G401.6 (cell line): ENCODE measurements at regions not wholly inside any gene's neighbourhood (a gene's known extent, or its start where the extent isn't known, plus 50 kb on each side); places are given as distances from the start of the nearest gene placed in this dataset.
"Not testable (repeated sequence)": the region's sequence is repeated elsewhere in the genome, so short reads cannot be mapped to it uniquely, and the experiment has no call there.

Experiments used
- FAIRE-seq: peaks from 2 replicates; lab custom pipeline; 2012; peaks lifted over from hg19 to GRCh38; lab: Jason Lieb, UNC

GRCh38 chr11:25159341-25159740 is 662.5 kb downstream of the LUZP2 start:
- FAIRE-seq = no peak

GRCh38 chr11:25163421-25163820 is 666.6 kb downstream of the LUZP2 start:
- FAIRE-seq = no peak

- FAIRE-seq = no peak
Measured at GRCh38 chr11:25180187-25180586, 683.3 kb downstream of the LUZP2 start.

DNA sequence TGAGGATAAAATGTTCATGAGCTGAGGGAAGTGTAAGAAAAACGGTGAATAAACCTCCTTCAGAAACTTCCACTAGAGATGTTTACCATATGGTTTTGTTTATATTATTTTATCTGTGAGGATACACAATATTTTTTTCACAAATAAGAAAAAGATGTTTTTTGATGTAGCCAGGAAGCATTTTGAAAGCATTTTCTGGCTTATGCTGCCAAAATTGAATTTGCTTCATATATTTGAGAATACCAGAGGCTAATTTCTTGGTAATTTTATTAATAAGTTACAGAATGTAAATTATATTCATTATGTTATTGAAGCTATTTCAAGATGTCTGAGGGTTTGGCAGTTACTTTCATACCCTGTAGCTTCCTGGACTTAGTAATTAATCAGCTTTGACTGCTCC is 686.6 kb downstream of the LUZP2 start:
- FAIRE-seq = no peak

DNA sequence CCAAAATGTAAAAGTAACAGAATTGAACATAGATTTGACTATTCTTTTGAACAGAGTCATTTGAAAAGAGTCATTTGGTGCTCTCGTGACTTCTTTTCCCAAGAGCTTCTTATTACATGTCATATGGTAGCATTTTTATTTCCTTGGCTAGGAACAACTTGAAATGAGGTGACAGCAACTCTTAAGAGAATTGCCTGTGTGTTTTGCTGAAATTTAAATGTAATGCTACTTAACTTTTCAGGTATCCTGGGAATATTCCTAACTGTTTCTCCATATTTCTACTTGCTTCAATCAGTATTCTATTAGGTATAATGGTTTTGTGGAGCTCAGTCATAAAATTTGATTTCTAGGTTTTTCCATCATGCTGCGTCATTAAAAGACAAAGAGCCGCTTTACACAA is 700.7 kb downstream of the LUZP2 start:
- FAIRE-seq = no peak

- no peak for FAIRE-seq
Measured at GRCh38 chr11:25198704-25199103, 701.9 kb downstream of the LUZP2 start.

GRCh38 chr11:25200925-25201324 is 704.1 kb downstream of the LUZP2 start:
- no peak for FAIRE-seq

- no peak for FAIRE-seq
Measured at GRCh38 chr11:25206762-25207161, 709.9 kb downstream of the LUZP2 start.

GRCh38 chr11:25211635-25212254 is 714.9 kb downstream of the LUZP2 start:
- FAIRE-seq = no peak

- FAIRE-seq = no peak
Measured at GRCh38 chr11:25214535-25215176, 717.8 kb downstream of the LUZP2 start.

DNA sequence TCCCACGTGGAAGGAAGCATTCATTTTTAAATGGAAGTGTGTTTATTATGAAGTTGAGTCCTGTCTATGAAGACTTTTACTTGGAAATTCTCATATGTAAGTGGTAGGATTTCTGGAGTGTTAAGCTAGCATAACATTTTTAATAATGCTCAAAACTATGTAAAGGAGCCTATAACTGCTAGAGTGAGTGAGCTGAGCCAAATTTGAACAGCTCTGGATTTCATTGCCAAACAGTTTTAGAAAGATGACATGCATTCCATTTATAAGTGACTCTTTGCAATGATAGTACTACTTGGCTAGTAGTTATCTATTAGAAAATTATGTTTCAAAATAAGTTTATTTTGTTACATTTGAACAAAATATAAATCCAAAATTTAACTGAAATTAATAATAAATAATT is 721.2 kb downstream of the LUZP2 start:
- FAIRE-seq = no peak

- no peak for FAIRE-seq
Measured at GRCh38 chr11:25225078-25225477, 728.2 kb downstream of the LUZP2 start.

DNA sequence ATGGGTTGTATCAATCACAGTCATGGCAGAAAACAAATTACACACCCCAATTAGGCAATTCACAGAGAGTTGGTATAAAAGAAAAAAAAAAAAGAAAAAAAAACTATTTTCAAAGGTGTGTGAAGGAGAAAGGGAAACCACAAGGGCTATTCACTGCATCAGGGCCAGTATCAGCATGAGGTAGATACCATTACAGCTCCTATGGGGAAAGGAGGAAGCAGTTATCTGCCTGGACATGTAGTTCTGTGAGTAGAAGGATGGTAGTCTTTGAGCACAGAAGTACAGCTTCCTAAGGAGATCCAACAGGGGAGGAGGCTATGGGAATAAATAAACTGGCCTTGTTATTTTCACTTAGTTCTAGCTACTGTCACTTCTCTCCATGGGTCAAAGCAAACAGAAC is 746.1 kb downstream of the LUZP2 start:
- FAIRE-seq = no peak

GRCh38 chr11:25244126-25244525 is 747.3 kb downstream of the LUZP2 start:
- FAIRE-seq = no peak

DNA sequence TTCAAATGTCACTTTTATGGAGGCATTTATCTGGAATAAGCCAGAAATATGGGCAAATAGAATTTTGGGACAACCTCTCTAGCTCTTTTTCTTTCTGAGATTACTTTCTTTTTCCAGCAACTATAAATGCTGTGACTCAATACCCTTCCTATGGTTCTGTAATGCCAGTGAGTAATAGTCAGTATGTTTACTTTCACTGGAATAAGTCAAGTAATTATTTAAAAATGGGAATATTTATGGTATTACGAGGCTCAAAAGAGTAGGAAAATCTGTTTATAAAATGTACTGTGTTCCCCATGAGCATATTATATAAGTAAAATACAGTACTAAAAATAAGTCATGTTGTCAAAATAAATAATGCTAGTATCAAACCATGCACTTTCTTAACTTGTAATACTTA is 750.5 kb downstream of the LUZP2 start:
- FAIRE-seq = no peak

GRCh38 chr11:25252854-25253253 is 756.0 kb downstream of the LUZP2 start:
- FAIRE-seq = no peak

- not testable (repeated sequence) for FAIRE-seq
Measured at GRCh38 chr11:25263861-25264260, 767.0 kb downstream of the LUZP2 start.

GRCh38 chr11:25271301-25271700 is 774.4 kb downstream of the LUZP2 start:
- no peak for FAIRE-seq

DNA sequence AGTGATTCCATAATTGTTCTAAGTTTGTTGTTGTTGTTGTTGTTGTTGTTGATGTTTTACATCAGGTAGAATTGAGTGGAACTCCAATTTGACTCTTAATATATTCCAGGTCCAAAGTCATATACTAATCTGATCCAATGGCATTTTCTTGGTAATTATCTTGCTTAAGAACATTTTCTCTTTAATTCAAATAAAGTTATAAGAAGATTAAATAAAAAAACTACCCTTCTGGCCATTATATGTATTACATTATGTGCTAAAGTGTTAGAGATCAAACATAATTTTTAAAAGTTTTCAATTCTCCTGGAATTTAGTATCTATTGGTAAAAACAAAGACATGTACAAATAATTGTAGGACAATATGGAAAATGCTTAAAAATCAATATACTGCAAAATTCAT is 775.4 kb downstream of the LUZP2 start:
- no peak for FAIRE-seq

- FAIRE-seq = not testable (repeated sequence)
Measured at GRCh38 chr11:25280821-25281220, 784.0 kb downstream of the LUZP2 start.

DNA sequence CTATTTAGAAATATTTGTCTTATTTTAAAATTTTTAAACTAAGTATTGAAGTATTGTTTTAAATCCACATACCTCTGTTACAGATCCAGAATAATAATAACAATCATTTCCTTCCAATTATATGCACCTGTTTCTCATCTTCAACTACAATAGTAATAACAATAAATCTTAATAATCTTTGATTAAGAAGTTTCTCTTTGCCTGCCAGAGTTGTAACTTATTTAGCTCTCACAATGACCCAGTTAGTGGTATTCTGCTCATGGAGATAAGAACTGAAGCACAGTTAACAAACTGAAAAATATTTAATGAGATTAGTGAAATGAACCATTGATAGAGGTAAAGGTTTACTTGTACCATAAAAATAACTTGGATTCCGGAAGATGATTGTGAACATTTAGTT is 796.3 kb downstream of the LUZP2 start:
- FAIRE-seq = no peak

DNA sequence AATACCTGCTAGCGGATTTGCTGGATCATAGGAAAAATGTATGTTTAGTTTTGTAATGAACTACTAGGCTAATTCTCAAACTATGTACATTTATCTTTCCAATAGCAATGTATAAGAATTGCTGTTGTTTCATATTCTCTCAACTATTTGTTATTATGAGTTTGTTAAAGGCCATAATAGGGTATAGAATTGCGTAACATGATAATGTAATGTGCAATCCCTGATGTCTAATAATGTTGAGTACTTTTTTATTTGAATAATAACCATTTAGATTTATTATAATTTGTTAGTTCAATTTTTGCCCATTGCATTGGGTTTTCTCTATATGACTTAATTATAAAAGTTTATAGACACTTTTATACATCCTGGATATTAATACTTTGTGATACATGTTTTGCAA is 801.6 kb downstream of the LUZP2 start:
- no peak for FAIRE-seq

DNA sequence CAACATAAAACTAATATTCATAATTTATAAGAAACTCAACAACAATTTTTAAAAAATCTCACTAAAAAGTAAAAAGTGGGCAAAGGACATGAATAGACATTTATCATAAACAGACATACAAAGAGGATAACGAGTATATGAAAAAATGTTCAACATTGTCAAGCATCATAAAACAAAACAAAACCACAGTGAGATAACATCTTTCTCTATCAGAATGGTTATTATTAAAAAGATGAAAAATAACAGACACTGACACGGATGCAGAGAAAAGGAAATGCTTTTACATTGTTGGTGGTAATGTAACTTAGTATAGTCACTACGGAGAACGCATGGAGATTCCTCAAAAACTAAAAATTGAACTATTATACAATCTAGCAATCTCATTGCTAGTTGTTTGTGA is 813.0 kb downstream of the LUZP2 start:
- FAIRE-seq = no peak

DNA sequence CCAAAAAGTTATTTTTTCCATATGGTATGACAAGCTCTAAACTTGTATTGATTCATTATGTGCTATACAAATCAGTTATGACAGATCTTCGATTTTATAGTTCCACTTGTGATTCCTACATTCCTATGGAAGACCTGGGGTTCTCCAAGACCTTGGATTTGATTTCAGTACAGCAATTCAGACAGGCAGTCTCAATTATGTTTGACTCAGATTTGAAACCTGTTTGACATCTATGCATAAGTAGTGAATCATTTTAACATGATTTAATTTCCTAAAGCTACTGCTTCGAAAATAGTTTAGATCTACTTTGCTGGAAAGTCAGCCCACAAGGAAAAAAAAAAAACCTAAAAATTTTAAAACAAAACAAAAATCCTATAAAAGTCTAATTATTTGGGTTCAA is 820.4 kb downstream of the LUZP2 start:
- no peak for FAIRE-seq
